SH-SY5Y (cell line): ENCODE measurements at regions not wholly inside any gene's neighbourhood (a gene's known extent, or its start where the extent isn't known, plus 50 kb on each side); places are given as distances from the start of the nearest gene placed in this dataset.

Source experiments
- GATA2 ChIP-seq: IDR thresholded peaks from 2 replicates; pipeline ENCODE4 v1.6.1; 2011; ENCODE audit warnings: mild to moderate bottlenecking, low read depth, low read length
- GATA3 ChIP-seq: IDR thresholded peaks from 2 replicates; pipeline ENCODE4 v1.6.1; 2011; ENCODE audit warnings: low read depth, mild to moderate bottlenecking, low read length, moderate library complexity

- no peak for TF ChIP-seq GATA2
- TF ChIP-seq GATA3 = no peak
Measured at GRCh38 chr13:21757763-21758162, 86.9 kb downstream of the FGF9 start.

GRCh38 chr13:21758441-21758840 lies 87.6 kb downstream of the FGF9 start:
- no peak for TF ChIP-seq GATA2

GRCh38 chr13:21759463-21759862 lies 88.6 kb downstream of the FGF9 start:
- TF ChIP-seq GATA3 = no peak
- TF ChIP-seq GATA2 = no peak

- TF ChIP-seq GATA2 (no peak), GATA3 (no peak)
Measured at GRCh38 chr13:21759911-21760310, 89.0 kb downstream of the FGF9 start.

- TF ChIP-seq GATA2 (no peak), GATA3 (no peak)
Measured at GRCh38 chr13:21761770-21762169, 90.9 kb downstream of the FGF9 start.

GRCh38 chr13:21762512-21762911 lies 91.6 kb downstream of the FGF9 start:
- TF ChIP-seq GATA3 = no peak
- no peak for TF ChIP-seq GATA2

- no peak for TF ChIP-seq GATA3
- no peak for TF ChIP-seq GATA2
Measured at GRCh38 chr13:21767032-21767431, 96.2 kb downstream of the FGF9 start.

GRCh38 chr13:21771075-21771474 lies 100.2 kb downstream of the FGF9 start:
- TF ChIP-seq GATA2 (no peak), GATA3 (no peak)

- TF ChIP-seq GATA3 = no peak
- no peak for TF ChIP-seq GATA2
Measured at GRCh38 chr13:21777166-21777565, 106.3 kb downstream of the FGF9 start.

GRCh38 chr13:21777813-21778212 lies 106.9 kb downstream of the FGF9 start:
- no peak for TF ChIP-seq GATA2
- TF ChIP-seq GATA3 = no peak

GRCh38 chr13:21782736-21783135 lies 111.9 kb downstream of the FGF9 start:
- TF ChIP-seq GATA3 (no peak), GATA2 (no peak)

GRCh38 chr13:21785990-21786389 lies 115.1 kb downstream of the FGF9 start:
- TF ChIP-seq GATA3 (no peak), GATA2 (no peak)

- no peak for TF ChIP-seq GATA2
Measured at GRCh38 chr13:21796066-21796465, 125.2 kb downstream of the FGF9 start.

GRCh38 chr13:21796775-21797514 lies 126.1 kb downstream of the FGF9 start:
- no peak for TF ChIP-seq GATA3
- TF ChIP-seq GATA2 = no peak

- TF ChIP-seq GATA2 (no peak), GATA3 (no peak)
Measured at GRCh38 chr13:21797736-21798135, 126.9 kb downstream of the FGF9 start.

- no peak for TF ChIP-seq GATA3
- no peak for TF ChIP-seq GATA2
Measured at GRCh38 chr13:21798181-21798580, 127.3 kb downstream of the FGF9 start.

- TF ChIP-seq GATA2 = no peak
- TF ChIP-seq GATA3 = no peak
Measured at GRCh38 chr13:21799671-21800070, 128.8 kb downstream of the FGF9 start.
